ENCODE measurements at regions not wholly inside any gene's neighbourhood (a gene's known extent, or its start where the extent isn't known, plus 50 kb on each side); places are given as distances from the start of the nearest gene placed in this dataset.

DNA sequence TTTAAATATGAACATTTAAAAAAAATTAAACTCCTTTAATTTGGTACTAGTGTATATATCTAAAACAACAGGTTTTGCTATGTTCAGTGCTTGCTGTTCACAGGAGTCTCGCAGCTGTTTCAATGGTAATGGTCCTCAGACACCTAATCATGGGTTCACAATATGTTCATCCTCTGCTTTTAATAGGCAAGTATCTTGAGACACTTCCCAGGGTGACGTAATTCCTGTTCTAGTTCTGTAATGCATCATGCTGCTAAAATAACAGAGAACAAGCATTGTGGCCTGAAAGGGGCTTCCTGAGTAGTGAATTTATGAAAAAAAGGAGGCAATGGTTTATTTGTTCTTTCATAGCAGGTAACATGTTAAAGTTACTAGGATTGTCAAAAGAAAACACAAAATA lies 625.2 kb upstream of the GBE1 start:
- TF ChIP-seq GATA2 (IDR thresholded peaks at IDR 0.05; ENCODE audit: low read depth, low read length) (no peak), GATA3 (IDR thresholded peaks at IDR 0.05; ENCODE audit: low read depth, low read length) (no peak)
